GM12878 (cell line): ENCODE measurements at regions not wholly inside any gene's neighbourhood (a gene's known extent, or its start where the extent isn't known, plus 50 kb on each side); places are given as distances from the start of the nearest gene placed in this dataset.
"Not testable (repeated sequence)": the region's sequence is repeated elsewhere in the genome, so short reads cannot be mapped to it uniquely, and the experiment has no call there.

ENCODE experiments used
- ATAC-seq: fragments of 200-7000 bp; cut with Tn5 transposase; 3 replicates; pipeline ENCODE4 v1.9.1; 2020; ENCODE audit warnings: mild to moderate bottlenecking, moderate library complexity
- BruUV-seq: library from RNA; stranded (reverse); fragments of 400-500 nt; replicated peaks from 2 replicates; lab custom pipeline; 2021; lab: Mats Ljungman, UMichigan
- CTCF ChIA-PET: fragments of 300-600 bp; sonication (Branson Sonifier 250); formaldehyde crosslinking; extraction: SDS; loops from one replicate; lab custom pipeline; 2021; ENCODE audit warnings: inconsistent platforms; lab: Yijun Ruan, JAX
- POLR2A ChIA-PET: fragments of 350-600 bp; formaldehyde crosslinking; extraction: SDS; loops from one replicate; lab custom pipeline; 2021; ENCODE audit warnings: inconsistent platforms; lab: Charles Lee
- RAD21 ChIA-PET: fragments of 300-600 bp; sonication (Branson Sonifier 250); formaldehyde crosslinking; loops from one replicate; lab custom pipeline; 2023; ENCODE audit warnings: antibody characterized with exemption; ENCODE audit not compliant: unreplicated experiment; lab: Charles Lee
- SMC1A ChIA-PET: fragments of 300-600 bp; sonication (Branson Sonifier 250); formaldehyde crosslinking; loops from one replicate; lab custom pipeline; 2023; ENCODE audit not compliant: unreplicated experiment, uncharacterized antibody; lab: Charles Lee
- DNase-seq: peaks from one replicate; pipeline ENCODE4 v3.0.0-alpha.2; 2011; ENCODE audit warnings: low read depth, low spot score
- FAIRE-seq: peaks from 3 replicates; lab custom pipeline; 2011; peaks lifted over from hg19 to GRCh38; lab: Jason Lieb, UNC
- H2AFZ ChIP-seq: 2 replicates; pipeline ENCODE4 v1.6.0; 2011; ENCODE audit warnings: low read depth, low read length, control low read depth; ENCODE audit not compliant: control insufficient read depth
- H3K27ac ChIP-seq: 2 replicates; pipeline ENCODE4 v1.5.1; 2011; ENCODE audit warnings: control low read depth; ENCODE audit not compliant: control insufficient read depth, insufficient read depth
- H3K27me3 ChIP-seq, 2 experiments: replicated peaks in 1 of 2; 2 replicates each; pipeline versions ENCODE4 v1.6.0 to v1.6.1; 2011; ENCODE audit warnings: low read length in 1 of 2; ENCODE audit not compliant: control insufficient read depth in 2 of 2, insufficient read depth in 2 of 2
- H3K36me3 ChIP-seq, 2 experiments: 2 replicates each; pipeline ENCODE4 v1.5.1; 2011; ENCODE audit warnings: low read length in 1 of 2; ENCODE audit not compliant: control insufficient read depth in 2 of 2, insufficient read depth in 2 of 2
- H3K4me1 ChIP-seq: 2 replicates; pipeline ENCODE4 v1.6.1; 2011; ENCODE audit warnings: mild to moderate bottlenecking, low read length, moderate library complexity, mixed read lengths; ENCODE audit not compliant: control insufficient read depth, insufficient read depth
- H3K4me2 ChIP-seq: 2 replicates; pipeline ENCODE4 v1.6.0; 2011; ENCODE audit warnings: control low read depth; ENCODE audit not compliant: control insufficient read depth, insufficient read depth
- H3K4me3 ChIP-seq: fragments of 200-600 bp; sonication (generic); 2 replicates; pipeline ENCODE4 v1.5.1; 2016
- H3K79me2 ChIP-seq: 2 replicates; pipeline ENCODE4 v1.6.0; 2011; ENCODE audit warnings: low read length; ENCODE audit not compliant: control insufficient read depth, insufficient read depth
- H3K9ac ChIP-seq: 2 replicates; pipeline ENCODE4 v1.8.0; 2011; ENCODE audit warnings: low read length, control low read depth, mixed read lengths; ENCODE audit not compliant: control insufficient read depth, insufficient read depth
- H3K9me3 ChIP-seq: replicated peaks from 3 replicates; pipeline ENCODE4 v1.5.1; 2011; ENCODE audit warnings: mild to moderate bottlenecking, low read length; ENCODE audit not compliant: control insufficient read depth, insufficient read depth
- H4K20me1 ChIP-seq: 2 replicates; pipeline ENCODE4 v1.6.0; 2011; ENCODE audit not compliant: control insufficient read depth, insufficient read depth
- ATF3 ChIP-seq: IDR thresholded peaks from 2 replicates; pipeline ENCODE4 v1.6.1; 2011; ENCODE audit warnings: low read depth, mild to moderate bottlenecking, low read length, moderate library complexity, borderline replicate concordance; ENCODE audit errors: extremely low read depth
- BCL11A ChIP-seq: IDR thresholded peaks from 2 replicates; pipeline ENCODE4 v1.6.1; 2011; ENCODE audit warnings: low read depth, low read length
- CBX3 ChIP-seq: fragments of 200-600 bp; sonication (generic); IDR thresholded peaks from 2 replicates; pipeline ENCODE4 v1.6.1; 2016; ENCODE audit warnings: low read depth, borderline replicate concordance
- EGR1 ChIP-seq, 2 experiments: IDR thresholded peaks; 1 replicate in 1 of 2; 2 replicates in 1 of 2; pipeline ENCODE4 v1.6.1; 2011 to 2012; ENCODE audit warnings: low read depth in 2 of 2, low read length in 2 of 2, borderline replicate concordance in 1 of 2, mild to moderate bottlenecking in 1 of 2, moderate library complexity in 1 of 2
- GABPA ChIP-seq: IDR thresholded peaks from 2 replicates; pipeline ENCODE4 v1.6.1; 2014; ENCODE audit warnings: antibody characterized with exemption, low read depth, mild to moderate bottlenecking, inconsistent platforms
- MEF2A ChIP-seq: IDR thresholded peaks from 2 replicates; pipeline ENCODE4 v1.6.1; 2011; ENCODE audit warnings: low read depth, mild to moderate bottlenecking, low read length, moderate library complexity; ENCODE audit not compliant: insufficient read depth
- NFYB ChIP-seq: IDR thresholded peaks from 2 replicates; pipeline ENCODE4 v1.6.1; 2011; ENCODE audit warnings: low read depth, mild to moderate bottlenecking, low read length, improper control_type of control experiment, moderate library complexity; ENCODE audit not compliant: insufficient read depth
- NR2C1 ChIP-seq: fragments of 450-650 bp; IDR thresholded peaks from 2 replicates; pipeline ENCODE4 v1.6.1; 2017; ENCODE audit warnings: antibody characterized with exemption, mild to moderate bottlenecking, moderate library complexity
- NR2F1 ChIP-seq: fragments of 450-650 bp; conservative IDR thresholded peaks from 2 replicates; pipeline ENCODE4 v1.6.1; 2017; ENCODE audit warnings: mild to moderate bottlenecking
- RCOR1 ChIP-seq: conservative IDR thresholded peaks from 2 replicates; pipeline ENCODE4 v1.6.1; 2012; ENCODE audit warnings: low read depth, low read length, improper control_type of control experiment
- SUPT20H ChIP-seq: IDR thresholded peaks from 2 replicates; pipeline ENCODE4 v1.6.1; 2011; ENCODE audit warnings: low read depth, mild to moderate bottlenecking, low read length, moderate library complexity, borderline replicate concordance; ENCODE audit not compliant: control insufficient read depth
- TARDBP ChIP-seq: IDR thresholded peaks from 2 replicates; pipeline ENCODE4 v1.6.1; 2016; ENCODE audit warnings: borderline replicate concordance
- ZBED1 ChIP-seq: IDR thresholded peaks from 2 replicates; pipeline ENCODE4 v1.6.1; 2016; ENCODE audit warnings: borderline replicate concordance
- ZNF384 ChIP-seq: IDR thresholded peaks from 2 replicates; pipeline ENCODE4 v1.6.1; 2012; ENCODE audit warnings: low read depth, mild to moderate bottlenecking, low read length, improper control_type of control experiment, borderline replicate concordance
- WGBS: methylation state at CpG from one replicate; pipeline ENCODE4 v1.1.6; 2016; ENCODE audit warnings: low lambda C conversion rate; ENCODE audit not compliant: insufficient replicate concordance, insufficient coverage; ENCODE audit errors: missing lambda C conversion rate; 5-methylcytosine and 5-hydroxymethylcytosine counted together
- in situ Hi-C: fragments of 300-500 bp; cut with MboI; formaldehyde crosslinking; loops from 9 replicates; pipeline ENCODE4 v1.14.3; 2018; ENCODE audit warnings: mixed read lengths
- intact Hi-C: fragments of 100-400 bp; cut with micrococcal nuclease; formaldehyde crosslinking; loops from one replicate; pipeline ENCODE4 v1.14.2; 2022; ENCODE audit not compliant: unreplicated experiment
- TF ChIP-seq, protein P1 (sequence below): fragments of 450-650 bp; IDR thresholded peaks from 2 replicates; pipeline ENCODE4 v1.6.1; 2017; ENCODE audit warnings: mild to moderate bottlenecking, low read depth, inconsistent platforms; ENCODE audit not compliant: poor library complexity, severe bottlenecking
- TF ChIP-seq, protein P2 (sequence below): fragments of 450-650 bp; IDR thresholded peaks from 2 replicates; pipeline ENCODE4 v1.6.1; 2016; ENCODE audit warnings: mild to moderate bottlenecking

DNA sequence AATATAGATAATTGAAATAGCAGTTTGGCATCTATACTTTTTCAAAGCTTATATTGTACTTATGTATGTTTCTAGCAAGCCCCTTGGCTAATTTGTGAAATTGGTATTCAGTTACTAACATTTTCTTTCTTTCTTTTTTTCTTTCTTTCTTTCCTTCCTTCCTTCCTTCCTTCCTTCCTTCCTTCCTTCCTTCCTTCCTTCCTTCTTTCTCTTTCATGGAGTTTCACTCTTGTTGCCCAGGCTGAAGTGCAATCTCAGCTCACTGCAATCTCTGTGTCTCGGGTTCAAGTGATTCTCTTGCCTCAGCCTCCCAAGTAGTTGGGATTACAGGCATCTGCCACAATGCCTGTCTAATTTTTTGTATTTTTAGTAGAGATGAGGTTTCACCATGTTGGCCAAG is 215.4 kb downstream of the NNT start:
- H3K36me3 ChIP-seq, DNase-seq, intact Hi-C loops, RAD21 ChIA-PET, H3K27me3 ChIP-seq, in situ Hi-C loops, H2AFZ ChIP-seq, BruUV-seq, H3K4me3 ChIP-seq, ATAC-seq, H3K4me1 ChIP-seq, H3K4me2 ChIP-seq, POLR2A ChIA-PET, H3K9me3 ChIP-seq, SMC1A ChIA-PET, H3K79me2 ChIP-seq, H3K27ac ChIP-seq, FAIRE-seq, H4K20me1 ChIP-seq, H3K9ac ChIP-seq: not testable (repeated sequence)
- CTCF ChIA-PET, result interaction anchor here (0.8 kb wide), 1 partner anchor 82 kb away, joined by 3 read pairs; no protein-coding TSS in a partner anchor
- 0% methylated on average over 1 of the region's 1 CpG for WGBS

GRCh38 chr5:43815497-43815896 is 212.5 kb downstream of the NNT start:
- ATAC-seq (no peak), FAIRE-seq (no peak), DNase-seq (no peak)
- no peak overlapping the region for H3K4me3 ChIP-seq
- no peak overlapping the region for H2AFZ ChIP-seq
- in situ Hi-C loops, result no loop called here
- no TSS peak for BruUV-seq
- no peaks in the 10 kb centered on the region for H3K36me3 ChIP-seq
- CTCF ChIA-PET, result no interaction called here
- intact Hi-C loops, result no loop called here
- peaks cover 2% of the 10 kb centered on the region for H3K9me3 ChIP-seq
- no peak overlapping the region for H3K4me2 ChIP-seq
- no peaks in the 10 kb centered on the region for H3K79me2 ChIP-seq
- no peak overlapping the region for H3K27ac ChIP-seq
- RAD21 ChIA-PET, result no interaction called here
- no peaks in the 10 kb centered on the region for H3K4me1 ChIP-seq
- H4K20me1 ChIP-seq, result no peaks in the 10 kb centered on the region
- SMC1A ChIA-PET, result no interaction called here
- H3K27me3 ChIP-seq, result no peaks in the 10 kb centered on the region
- no peak overlapping the region for H3K9ac ChIP-seq
- POLR2A ChIA-PET, result no interaction called here
- TF ChIP-seq NR2C1 (no peak), TARDBP (no peak), MEF2A (no peak), GABPA (no peak), CBX3 (no peak), RCOR1 (no peak), NFYB (no peak), EGR1 (IDR thresholded peaks at IDR 0.05; ENCODE audit: borderline replicate concordance in 1 of 2, low read depth in 2 of 2, low read length in 2 of 2) (no peak), ZNF384 (no peak), NR2F1 (no peak), ZBED1 (no peak), ATF3 (no peak), BCL11A (no peak), SUPT20H (no peak)
- TF ChIP-seq, protein P1, sequence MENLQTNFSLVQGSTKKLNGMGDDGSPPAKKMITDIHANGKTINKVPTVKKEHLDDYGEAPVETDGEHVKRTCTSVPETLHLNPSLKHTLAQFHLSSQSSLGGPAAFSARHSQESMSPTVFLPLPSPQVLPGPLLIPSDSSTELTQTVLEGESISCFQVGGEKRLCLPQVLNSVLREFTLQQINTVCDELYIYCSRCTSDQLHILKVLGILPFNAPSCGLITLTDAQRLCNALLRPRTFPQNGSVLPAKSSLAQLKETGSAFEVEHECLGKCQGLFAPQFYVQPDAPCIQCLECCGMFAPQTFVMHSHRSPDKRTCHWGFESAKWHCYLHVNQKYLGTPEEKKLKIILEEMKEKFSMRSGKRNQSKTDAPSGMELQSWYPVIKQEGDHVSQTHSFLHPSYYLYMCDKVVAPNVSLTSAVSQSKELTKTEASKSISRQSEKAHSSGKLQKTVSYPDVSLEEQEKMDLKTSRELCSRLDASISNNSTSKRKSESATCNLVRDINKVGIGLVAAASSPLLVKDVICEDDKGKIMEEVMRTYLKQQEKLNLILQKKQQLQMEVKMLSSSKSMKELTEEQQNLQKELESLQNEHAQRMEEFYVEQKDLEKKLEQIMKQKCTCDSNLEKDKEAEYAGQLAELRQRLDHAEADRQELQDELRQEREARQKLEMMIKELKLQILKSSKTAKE, result no peak
- TF ChIP-seq, protein P2, sequence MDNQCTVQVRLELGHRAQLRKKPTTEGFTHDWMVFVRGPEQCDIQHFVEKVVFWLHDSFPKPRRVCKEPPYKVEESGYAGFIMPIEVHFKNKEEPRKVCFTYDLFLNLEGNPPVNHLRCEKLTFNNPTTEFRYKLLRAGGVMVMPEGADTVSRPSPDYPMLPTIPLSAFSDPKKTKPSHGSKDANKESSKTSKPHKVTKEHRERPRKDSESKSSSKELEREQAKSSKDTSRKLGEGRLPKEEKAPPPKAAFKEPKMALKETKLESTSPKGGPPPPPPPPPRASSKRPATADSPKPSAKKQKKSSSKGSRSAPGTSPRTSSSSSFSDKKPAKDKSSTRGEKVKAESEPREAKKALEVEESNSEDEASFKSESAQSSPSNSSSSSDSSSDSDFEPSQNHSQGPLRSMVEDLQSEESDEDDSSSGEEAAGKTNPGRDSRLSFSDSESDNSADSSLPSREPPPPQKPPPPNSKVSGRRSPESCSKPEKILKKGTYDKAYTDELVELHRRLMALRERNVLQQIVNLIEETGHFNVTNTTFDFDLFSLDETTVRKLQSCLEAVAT, result no peak
